Prostate gland (tissue), 2 donors: ENCODE measurements at regions not wholly inside any gene's neighbourhood (a gene's known extent, or its start where the extent isn't known, plus 50 kb on each side); places are given as distances from the start of the nearest gene placed in this dataset.
A peak's percentile ranks its signal among the peaks of the same experiment; 100 is the strongest.
"Not testable (repeated sequence)": the region's sequence is repeated elsewhere in the genome, so short reads cannot be mapped to it uniquely, and the experiment has no call there.

Experiments used
- DNase-seq: peaks from one replicate; pipeline ENCODE4 v3.0.0-alpha.2; 2019; ENCODE audit warnings: low spot score
- H3K27ac ChIP-seq, 2 donors: fragments of 200-600 bp; sonication (generic); 2 replicates each; pipeline ENCODE4 v1.5.1; 2017 to 2019
- H3K27me3 ChIP-seq: fragments of 200-600 bp; sonication (generic); replicated peaks from 2 replicates; pipeline ENCODE4 v1.5.1; 2019; ENCODE audit not compliant: insufficient read depth
- H3K36me3 ChIP-seq, 2 donors: fragments of 200-600 bp; sonication (generic); 1 replicate in 1 of 2; 2 replicates in 1 of 2; pipeline versions ENCODE4 v1.5.1 to v1.8.1; 2017 to 2019
- H3K4me1 ChIP-seq: fragments of 200-600 bp; sonication (generic); replicated peaks from 2 replicates; pipeline ENCODE4 v1.5.1; 2019
- H3K4me3 ChIP-seq, 2 donors: fragments of 200-600 bp; sonication (generic); 2 replicates each; pipeline ENCODE4 v1.5.1; 2017 to 2019
- H3K9me3 ChIP-seq: fragments of 200-600 bp; sonication (generic); 2 replicates; pipeline ENCODE4 v1.5.1; 2017
- CTCF ChIP-seq, 4 experiments: fragments of 200-600 bp in 2 of 4; fragments of 450-650 bp in 2 of 4; sonication (generic) in 2 of 4; IDR thresholded peaks; 1 replicate in 3 of 4; 2 replicates in 1 of 4; pipeline ENCODE4 v1.5.1; 2016 to 2019; ENCODE audit warnings: antibody characterized with exemption in 4 of 4, mild to moderate bottlenecking in 2 of 4, moderate library complexity in 2 of 4
- POLR2A ChIP-seq: fragments of 450-650 bp; IDR thresholded peaks from one replicate; pipeline ENCODE4 v1.6.1; 2016; ENCODE audit warnings: antibody characterized with exemption, mild to moderate bottlenecking
- POLR2AphosphoS5 ChIP-seq: sonication (generic); formaldehyde crosslinking; IDR thresholded peaks from one replicate; pipeline ENCODE4 v1.6.1; 2017; ENCODE audit warnings: antibody characterized with exemption
- WGBS: methylation state at CpG from one replicate; pipeline ENCODE4 v1.1.5; 2018; 5-methylcytosine and 5-hydroxymethylcytosine counted together
- intact Hi-C: fragments of 100-400 bp; cut with DNase I; formaldehyde crosslinking; loops from one replicate; pipeline ENCODE4 v1.14.2; 2022

- Histone ChIP-seq H3K27ac (no peak overlapping the region), H3K27me3 (no peaks in the 10 kb centered on the region), H3K4me3 (no peak overlapping the region), H3K36me3 (no peaks in the 10 kb centered on the region), H3K4me1 (no peaks in the 10 kb centered on the region), H3K9me3 (no peaks in the 10 kb centered on the region)
- WGBS: 94% methylated on average over 1 of the region's 1 CpG
- no peak for DNase-seq
- TF ChIP-seq CTCF (IDR thresholded peaks at IDR 0.05) (no peak), POLR2AphosphoS5 (no peak), POLR2A (no peak)
- intact Hi-C loops: no loop called here
Observed at GRCh38 chr4:155037031-155037430, 171.4 kb upstream of the NPY2R start.

GRCh38 chr4:155038459-155038858 lies 170.0 kb upstream of the NPY2R start:
- WGBS: 62% methylated on average over 1 of the region's 1 CpG

GRCh38 chr4:155039162-155039561 lies 169.3 kb upstream of the NPY2R start:
- no peak overlapping the region for H3K4me3 ChIP-seq
- no peaks in the 10 kb centered on the region for H3K27me3 ChIP-seq
- no peak overlapping the region for H3K27ac ChIP-seq
- H3K9me3 ChIP-seq: no peaks in the 10 kb centered on the region
- TF ChIP-seq POLR2A (no peak), POLR2AphosphoS5 (no peak), CTCF (IDR thresholded peaks at IDR 0.05) (no peak)
- no peak for DNase-seq
- H3K4me1 ChIP-seq: no peaks in the 10 kb centered on the region
- no peaks in the 10 kb centered on the region for H3K36me3 ChIP-seq
- intact Hi-C loops: no loop called here

More at GRCh38 chr4:155038459-155038858, 170.0 kb upstream of the NPY2R start:
- H3K4me1 ChIP-seq: no peaks in the 10 kb centered on the region
- no peaks in the 10 kb centered on the region for H3K9me3 ChIP-seq
- no peak overlapping the region for H3K4me3 ChIP-seq
- TF ChIP-seq POLR2AphosphoS5 (no peak), CTCF (IDR thresholded peaks at IDR 0.05) (no peak), POLR2A (no peak)
- DNase-seq: no peak
- no peaks in the 10 kb centered on the region for H3K27me3 ChIP-seq
- H3K27ac ChIP-seq: no peak overlapping the region
- intact Hi-C loops: no loop called here
- H3K36me3 ChIP-seq: no peaks in the 10 kb centered on the region

- WGBS: 81% methylated on average over 3 of the region's 3 CpGs
- Histone ChIP-seq H3K27me3 (no peaks in the 10 kb centered on the region), H3K4me3 (no peak overlapping the region), H3K27ac (no peak overlapping the region), H3K36me3 (no peaks in the 10 kb centered on the region), H3K4me1 (no peaks in the 10 kb centered on the region), H3K9me3 (no peaks in the 10 kb centered on the region)
- intact Hi-C loops: no loop called here
- TF ChIP-seq POLR2A (no peak), POLR2AphosphoS5 (no peak), CTCF (IDR thresholded peaks at IDR 0.05) (no peak)
- DNase-seq: no peak
Observed at GRCh38 chr4:155040031-155040430, 168.4 kb upstream of the NPY2R start.

GRCh38 chr4:155042014-155042413 lies 166.4 kb upstream of the NPY2R start:
- no peaks in the 10 kb centered on the region for H3K9me3 ChIP-seq
- no peaks in the 10 kb centered on the region for H3K4me1 ChIP-seq
- intact Hi-C loops: no loop called here
- 17% methylated on average over 2 of the region's 2 CpGs for WGBS
- H3K27me3 ChIP-seq: no peaks in the 10 kb centered on the region
- no peaks in the 10 kb centered on the region for H3K36me3 ChIP-seq
- no peak overlapping the region for H3K4me3 ChIP-seq
- peak overlapping the region in 1 of 2 donors; percentile 28 for H3K27ac ChIP-seq
- no peak for DNase-seq
- TF ChIP-seq POLR2A: no peak
- TF ChIP-seq POLR2AphosphoS5: no peak
- no peak for TF ChIP-seq CTCF (IDR thresholded peaks at IDR 0.05)

GRCh38 chr4:155044251-155044650 lies 164.2 kb upstream of the NPY2R start:
- intact Hi-C loops, H3K4me1 ChIP-seq, DNase-seq, H3K9me3 ChIP-seq, H3K27ac ChIP-seq, H3K27me3 ChIP-seq, H3K36me3 ChIP-seq, H3K4me3 ChIP-seq: not testable (repeated sequence)
- 94% methylated on average over 5 of the region's 22 CpGs for WGBS
